ENCODE measurements at regions not wholly inside any gene's neighbourhood (a gene's known extent, or its start where the extent isn't known, plus 50 kb on each side); places are given as distances from the start of the nearest gene placed in this dataset.

DNA sequence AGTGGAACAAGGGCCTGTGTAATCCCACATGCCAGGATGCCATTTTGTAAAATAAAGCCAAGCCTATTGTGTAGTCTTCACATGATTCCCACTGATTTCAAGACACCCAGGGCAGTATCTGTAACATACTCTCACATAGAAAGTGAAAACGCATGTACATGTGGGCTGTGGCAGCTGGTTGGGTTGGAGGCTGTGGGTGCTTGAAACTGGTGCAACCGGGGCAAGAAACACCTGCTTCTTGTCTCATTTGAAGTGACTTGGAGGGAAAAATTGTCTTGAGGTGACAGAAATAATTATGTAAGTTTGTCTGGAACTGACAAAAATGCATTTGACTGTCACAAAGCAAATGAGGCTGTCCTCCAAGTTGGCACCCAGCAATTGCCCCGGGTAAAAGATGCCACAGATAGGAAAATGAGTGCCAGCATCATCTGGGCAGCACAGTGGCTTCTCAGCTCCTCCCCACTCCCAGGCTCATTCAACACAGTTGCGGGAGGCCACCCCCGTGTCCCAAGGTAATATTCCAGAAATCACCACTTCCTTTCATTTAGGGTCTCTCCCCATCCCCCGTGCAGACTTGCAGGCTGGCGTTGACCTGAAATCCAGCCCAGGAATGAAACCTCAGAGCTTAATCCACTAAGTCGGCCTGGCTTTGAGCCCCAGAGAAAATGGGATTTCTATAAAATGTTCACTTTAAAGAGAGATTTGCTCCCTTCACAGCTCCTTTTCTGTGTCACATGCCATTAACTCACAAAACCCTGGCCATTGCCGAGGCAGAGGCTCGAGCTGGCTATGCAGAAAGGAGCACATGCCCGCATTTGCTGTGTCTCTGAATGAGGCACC lies 293.9 kb upstream of the PARD3B start:
- Mint-ChIP-seq H3K4me1 (no peaks in the 10 kb centered on the region), H3K9me3 (ENCODE audit: insufficient read depth) (no peaks in the 10 kb centered on the region), H3K27ac (no peak overlapping the region), H3K4me3 (no peak overlapping the region), H3K27me3 (no peaks in the 10 kb centered on the region)
- no peaks in the 10 kb centered on the region for H3K9me3 ChIP-seq (ENCODE audit: control extremely low read depth in 1 of 3, control insufficient read depth in 2 of 3, insufficient read depth in 1 of 3, low read length in 2 of 3)
- H3K27ac ChIP-seq (ENCODE audit: low read length in 2 of 2): no peak overlapping the region
- CTCF ChIA-PET: interaction anchor here (1.1 kb wide), 1 partner anchor 1674 kb away, joined by 3 read pairs; no protein-coding TSS in a partner anchor
- POLR2A ChIA-PET: no interaction called here
- H3K4me3 ChIP-seq (ENCODE audit: control extremely low read depth in 1 of 5, extremely low read depth in 1 of 5, insufficient read depth in 1 of 5, low read depth in 2 of 5, low read length in 4 of 5): no peak overlapping the region
- H3K4me2 ChIP-seq (replicated peaks; ENCODE audit: low read depth, low read length, poor library complexity, severe bottlenecking): no peak overlapping the region
- H3K4me1 ChIP-seq (ENCODE audit: control insufficient read depth in 2 of 2, insufficient read depth in 2 of 2, low read length in 2 of 2): no peaks in the 10 kb centered on the region
- H3K79me2 ChIP-seq (ENCODE audit: control insufficient read depth, insufficient read depth, low read length): no peaks in the 10 kb centered on the region
- ATAC-seq (ENCODE audit: low read depth): no peak
- no peak overlapping the region for H2AFZ ChIP-seq (ENCODE audit: insufficient read depth, low read depth, low read length, poor library complexity, severe bottlenecking)
- no peaks in the 10 kb centered on the region for H3K27me3 ChIP-seq (replicated peaks in 1 of 4; ENCODE audit: control extremely low read depth in 1 of 4, control insufficient read depth in 3 of 4, insufficient read depth in 4 of 4, low read length in 3 of 4)
- no peak overlapping the region for H3K9ac ChIP-seq (ENCODE audit: low read length)
- intact Hi-C loops (cut with micrococcal nuclease): no loop called here
- no peaks in the 10 kb centered on the region for H4K20me1 ChIP-seq (ENCODE audit: control insufficient read depth, insufficient read depth, low read length, poor library complexity, severe bottlenecking)
- H3K36me3 ChIP-seq (replicated peaks in 1 of 2; ENCODE audit: control extremely low read depth in 1 of 2, control insufficient read depth in 1 of 2, extremely low read depth in 1 of 2, insufficient read depth in 2 of 2, low read length in 1 of 2): no peaks in the 10 kb centered on the region
- TF ChIP-seq EZH2 (IDR thresholded peaks at IDR 0.05; ENCODE audit: borderline replicate concordance, insufficient read depth, low read depth, low read length, poor library complexity, severe bottlenecking): no peak
- TF ChIP-seq CTCF (IDR thresholded peaks at IDR 0.05): no peak
- no peak for DNase-seq
- 89% methylated on average over 11 of the region's 11 CpGs for WGBS (ENCODE audit: insufficient coverage)

GRCh38 chr2:204251998-204252376 lies 293.3 kb upstream of the PARD3B start:
- no peaks in the 10 kb centered on the region for H3K4me1 ChIP-seq (ENCODE audit: control insufficient read depth in 2 of 2, insufficient read depth in 2 of 2, low read length in 2 of 2)
- no peaks in the 10 kb centered on the region for H3K9me3 Mint-ChIP-seq (ENCODE audit: insufficient read depth)
- H3K27ac ChIP-seq (ENCODE audit: low read length in 2 of 2): no peak overlapping the region
- H3K4me1 Mint-ChIP-seq: no peaks in the 10 kb centered on the region
- CTCF ChIA-PET: interaction anchor here (1.1 kb wide), 1 partner anchor 11 kb away, joined by 3 read pairs; no protein-coding TSS in a partner anchor
- no peaks in the 10 kb centered on the region for H3K27me3 Mint-ChIP-seq
- H3K79me2 ChIP-seq (ENCODE audit: control insufficient read depth, insufficient read depth, low read length): no peaks in the 10 kb centered on the region
- H3K36me3 ChIP-seq (replicated peaks in 1 of 2; ENCODE audit: control extremely low read depth in 1 of 2, control insufficient read depth in 1 of 2, extremely low read depth in 1 of 2, insufficient read depth in 2 of 2, low read length in 1 of 2): no peaks in the 10 kb centered on the region
- ATAC-seq (ENCODE audit: low read depth) (no peak), DNase-seq (no peak)
- intact Hi-C loops (cut with micrococcal nuclease): no loop called here
- WGBS (ENCODE audit: insufficient coverage): 83% methylated on average over 9 of the region's 11 CpGs
- POLR2A ChIA-PET: no interaction called here
- no peaks in the 10 kb centered on the region for H3K9me3 ChIP-seq (ENCODE audit: control extremely low read depth in 1 of 3, control insufficient read depth in 2 of 3, insufficient read depth in 1 of 3, low read length in 2 of 3)
- no peak for TF ChIP-seq CTCF (IDR thresholded peaks at IDR 0.05)
- no peak for TF ChIP-seq EZH2 (IDR thresholded peaks at IDR 0.05; ENCODE audit: borderline replicate concordance, insufficient read depth, low read depth, low read length, poor library complexity, severe bottlenecking)
- no peak overlapping the region for H3K27ac Mint-ChIP-seq
- H3K4me2 ChIP-seq (replicated peaks; ENCODE audit: low read depth, low read length, poor library complexity, severe bottlenecking): no peak overlapping the region
- no peak overlapping the region for H2AFZ ChIP-seq (ENCODE audit: insufficient read depth, low read depth, low read length, poor library complexity, severe bottlenecking)
- no peaks in the 10 kb centered on the region for H3K27me3 ChIP-seq (replicated peaks in 1 of 4; ENCODE audit: control extremely low read depth in 1 of 4, control insufficient read depth in 3 of 4, insufficient read depth in 4 of 4, low read length in 3 of 4)
- no peak overlapping the region for H3K4me3 ChIP-seq (ENCODE audit: control extremely low read depth in 1 of 5, extremely low read depth in 1 of 5, insufficient read depth in 1 of 5, low read depth in 2 of 5, low read length in 4 of 5)
- H4K20me1 ChIP-seq (ENCODE audit: control insufficient read depth, insufficient read depth, low read length, poor library complexity, severe bottlenecking): no peaks in the 10 kb centered on the region
- no peak overlapping the region for H3K4me3 Mint-ChIP-seq
- H3K9ac ChIP-seq (ENCODE audit: low read length): no peak overlapping the region
